IMR-90 (cell line): ENCODE measurements at regions not wholly inside any gene's neighbourhood (a gene's known extent, or its start where the extent isn't known, plus 50 kb on each side); places are given as distances from the start of the nearest gene placed in this dataset.

Source experiments
- ATAC-seq: fragments of 200-7000 bp; cut with Tn5 transposase; 2 replicates; pipeline ENCODE4 v1.9.1; 2020; ENCODE audit warnings: low read depth, mild to moderate bottlenecking, moderate library complexity
- BruUV-seq: library from RNA; stranded (reverse); fragments of 400-500 nt; replicated peaks from 2 replicates; lab custom pipeline; 2021; lab: Mats Ljungman, UMichigan
- CTCF ChIA-PET: fragments of 300-600 bp; formaldehyde crosslinking; extraction: SDS; loops from one replicate; lab custom pipeline; 2021; ENCODE audit warnings: antibody characterized with exemption; lab: Yijun Ruan, JAX
- POLR2A ChIA-PET: fragments of 300-600 bp; sonication (Branson Sonifier 250); formaldehyde crosslinking; loops from one replicate; lab custom pipeline; 2022; ENCODE audit warnings: antibody characterized with exemption; ENCODE audit not compliant: unreplicated experiment; lab: Charles Lee
- DNase-seq: peaks from one replicate; pipeline ENCODE4 v3.0.0; 2013
- H2AFZ ChIP-seq: replicated peaks from 2 replicates; pipeline ENCODE3; 2013; ENCODE audit warnings: low read length, mild to moderate bottlenecking; ENCODE audit not compliant: poor library complexity
- H2AK5ac ChIP-seq: 2 replicates; pipeline ENCODE4 v1.6.1; 2013; ENCODE audit warnings: low read depth, low read length, inconsistent platforms
- H2AK9ac ChIP-seq: replicated peaks from 2 replicates; pipeline ENCODE3; 2013; ENCODE audit warnings: mild to moderate bottlenecking, low read depth, low read length, moderate library complexity; ENCODE audit not compliant: poor library complexity
- H2BK120ac ChIP-seq: 2 replicates; pipeline ENCODE4 v1.6.1; 2013; ENCODE audit warnings: low read depth, low read length, inconsistent platforms
- H2BK15ac ChIP-seq: 3 replicates; pipeline ENCODE4 v1.6.1; 2013; ENCODE audit warnings: low read depth, low read length, inconsistent platforms
- H2BK20ac ChIP-seq: 2 replicates; pipeline ENCODE4 v1.6.1; 2013; ENCODE audit warnings: low read depth, mild to moderate bottlenecking, inconsistent platforms, low read length, moderate library complexity
- H2BK5ac ChIP-seq: 2 replicates; pipeline ENCODE4 v1.6.1; 2013; ENCODE audit warnings: mild to moderate bottlenecking, low read depth, low read length, inconsistent platforms; ENCODE audit not compliant: poor library complexity, severe bottlenecking
- H3K14ac ChIP-seq: replicated peaks from 2 replicates; pipeline ENCODE4 v1.6.1; 2013; ENCODE audit warnings: low read depth, low read length, inconsistent platforms
- H3K18ac ChIP-seq: 2 replicates; pipeline ENCODE4 v1.6.1; 2013; ENCODE audit warnings: low read depth, low read length, control low read depth
- H3K23ac ChIP-seq: 2 replicates; pipeline ENCODE4 v1.6.1; 2013; ENCODE audit warnings: low read depth, low read length, inconsistent platforms
- H3K27ac ChIP-seq: 2 replicates; pipeline ENCODE4 v1.5.1; 2013; ENCODE audit warnings: mild to moderate bottlenecking, control low read depth, low read length; ENCODE audit not compliant: insufficient read depth
- H3K27me3 ChIP-seq: 2 replicates; pipeline ENCODE4 v1.6.1; 2013; ENCODE audit warnings: low read length; ENCODE audit not compliant: control insufficient read depth, insufficient read depth
- H3K36me3 ChIP-seq: 2 replicates; pipeline ENCODE4 v1.6.1; 2013; ENCODE audit warnings: low read length, mixed read lengths; ENCODE audit not compliant: control insufficient read depth, insufficient read depth
- H3K4ac ChIP-seq: 2 replicates; pipeline ENCODE4 v1.6.1; 2013; ENCODE audit warnings: low read depth, low read length, inconsistent platforms
- H3K4me1 ChIP-seq: 2 replicates; pipeline ENCODE4 v1.6.1; 2013; ENCODE audit warnings: low read length, mixed read lengths; ENCODE audit not compliant: control insufficient read depth, insufficient read depth
- H3K4me2 ChIP-seq: 2 replicates; pipeline ENCODE4 v1.6.1; 2013; ENCODE audit warnings: low read depth, mild to moderate bottlenecking, control low read depth, low read length, moderate library complexity
- H3K4me3 ChIP-seq: 2 replicates; pipeline ENCODE4 v1.5.1; 2013; ENCODE audit warnings: low read depth, mild to moderate bottlenecking, control low read depth, low read length, moderate library complexity; ENCODE audit not compliant: insufficient read depth
- H3K56ac ChIP-seq: 2 replicates; pipeline ENCODE4 v1.6.1; 2013; ENCODE audit warnings: low read length, inconsistent platforms; ENCODE audit not compliant: insufficient read depth; ENCODE audit errors: extremely low read depth
- H3K79me1 ChIP-seq, 2 experiments: 2 replicates each; pipeline ENCODE4 v1.6.1; 2013; ENCODE audit warnings: low read length in 2 of 2, inconsistent platforms in 1 of 2, low read depth in 1 of 2
- H3K9ac ChIP-seq: 2 replicates; pipeline ENCODE4 v1.6.1; 2013; ENCODE audit warnings: low read depth, low read length, control low read depth
- H3K9me1 ChIP-seq: 2 replicates; pipeline ENCODE4 v1.6.1; 2013; ENCODE audit warnings: low read length, inconsistent platforms; ENCODE audit not compliant: insufficient read depth
- H3K9me3 ChIP-seq: 2 replicates; pipeline ENCODE4 v1.6.1; 2013; ENCODE audit warnings: low read length; ENCODE audit not compliant: control insufficient read depth, insufficient read depth
- H4K20me1 ChIP-seq: 2 replicates; pipeline ENCODE4 v1.6.1; 2013; ENCODE audit warnings: low read length, inconsistent platforms; ENCODE audit not compliant: insufficient read depth
- H4K5ac ChIP-seq: 2 replicates; pipeline ENCODE4 v1.6.1; 2013; ENCODE audit warnings: mild to moderate bottlenecking, low read depth, low read length, control low read depth
- H4K8ac ChIP-seq, 2 experiments: 2 replicates each; pipeline ENCODE4 v1.6.1; 2013; ENCODE audit warnings: low read depth in 2 of 2, low read length in 2 of 2, control low read depth in 1 of 2, inconsistent platforms in 1 of 2
- H4K91ac ChIP-seq: 2 replicates; pipeline ENCODE4 v1.6.1; 2013; ENCODE audit warnings: low read depth, low read length, inconsistent platforms; ENCODE audit not compliant: insufficient read depth
- BHLHE40 ChIP-seq: fragments of 150-350 bp; IDR thresholded peaks from 2 replicates; pipeline ENCODE4 v1.6.1; 2016; ENCODE audit warnings: mild to moderate bottlenecking, low read depth, low read length
- MAFK ChIP-seq: IDR thresholded peaks from 2 replicates; pipeline ENCODE4 v1.6.1; 2012; ENCODE audit warnings: low read depth, low read length, improper control_type of control experiment
- MAZ ChIP-seq: IDR thresholded peaks from 2 replicates; pipeline ENCODE4 v1.6.1; 2012; ENCODE audit warnings: low read depth, mild to moderate bottlenecking, low read length, improper control_type of control experiment, moderate library complexity, borderline replicate concordance
- NFE2L2 ChIP-seq: fragments of 150-350 bp; IDR thresholded peaks from 2 replicates; pipeline ENCODE4 v1.6.1; 2016; ENCODE audit warnings: low read depth, mild to moderate bottlenecking, low read length
- POLR2A ChIP-seq: IDR thresholded peaks from 2 replicates; pipeline ENCODE4 v1.6.1; 2012; ENCODE audit warnings: mild to moderate bottlenecking, low read depth, low read length
- RAD21 ChIP-seq: IDR thresholded peaks from 2 replicates; pipeline ENCODE4 v1.6.1; 2012; ENCODE audit warnings: low read length, improper control_type of control experiment
- RCOR1 ChIP-seq: IDR thresholded peaks from 2 replicates; pipeline ENCODE4 v1.6.1; 2012; ENCODE audit warnings: mild to moderate bottlenecking, low read length, improper control_type of control experiment; ENCODE audit not compliant: insufficient replicate concordance
- SMC3 ChIP-seq: fragments of 150-350 bp; IDR thresholded peaks from 2 replicates; pipeline ENCODE4 v1.6.1; 2016; ENCODE audit warnings: low read depth, mild to moderate bottlenecking, antibody characterized with exemption, low read length, moderate library complexity
- USF2 ChIP-seq: fragments of 150-350 bp; IDR thresholded peaks from 2 replicates; pipeline ENCODE4 v1.6.1; 2017; ENCODE audit warnings: mild to moderate bottlenecking, antibody characterized with exemption, low read length, low read depth
- WGBS, 2 experiments: methylation state at CpG; one replicate each; pipeline versions ENCODE4 v1.1.5 to v1.1.7; 2013; ENCODE audit warnings: missing lambda C conversion rate in 2 of 2; ENCODE audit not compliant: insufficient read length in 1 of 2; ENCODE audit errors: extremely low coverage in 2 of 2; 5-methylcytosine and 5-hydroxymethylcytosine counted together
- dilution Hi-C: fragments of 300-500 bp; cut with HindIII; formaldehyde crosslinking; loops from one replicate; pipeline ENCODE4 v1.14.3; 2018; ENCODE audit warnings: low sequenced_read_pairs; ENCODE audit not compliant: unreplicated experiment
- in situ Hi-C: fragments of 300-500 bp; cut with MboI; formaldehyde crosslinking; loops from 3 replicates; pipeline ENCODE4 v1.14.3; 2019; ENCODE audit warnings: low sequenced_read_pairs, inconsistent platforms, mixed read lengths
- intact Hi-C: fragments of 100-400 bp; cut with micrococcal nuclease; formaldehyde crosslinking; loops from 2 replicates; pipeline ENCODE4 v1.10.0; 2022
- TF ChIP-seq, protein P1 (sequence below): conservative IDR thresholded peaks from 2 replicates; pipeline ENCODE4 v1.5.1; 2012; ENCODE audit warnings: mild to moderate bottlenecking, low read depth, low read length, improper control_type of control experiment

DNA sequence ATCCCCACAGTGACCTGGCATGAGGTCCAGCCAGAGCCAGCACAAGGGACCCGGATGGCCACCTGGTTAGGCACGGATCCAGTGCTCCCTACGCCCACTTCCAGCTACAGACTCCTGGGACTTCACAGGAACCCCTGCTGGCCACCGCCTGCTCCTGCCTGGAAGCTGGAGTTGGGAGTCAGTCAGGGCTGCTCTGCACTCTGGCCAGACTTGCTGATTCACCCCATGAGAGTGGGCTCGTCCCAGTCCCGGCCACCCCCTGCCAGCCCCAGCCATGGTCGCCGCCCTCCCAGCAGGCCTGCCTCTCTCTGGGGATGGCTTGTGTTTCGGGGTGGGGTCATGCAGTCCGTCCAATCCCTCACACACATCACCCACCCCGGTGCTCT, 125.8 kb downstream of the DLL1 start:
- Histone ChIP-seq H3K4me2 (no peak overlapping the region), H2BK15ac (no peak overlapping the region), H2BK20ac (no peak overlapping the region), H3K9me1 (no peaks in the 10 kb centered on the region), H3K27me3 (no peaks in the 10 kb centered on the region), H4K5ac (no peak overlapping the region), H2AK5ac (no peak overlapping the region), H3K9me3 (peaks cover 72% of the 10 kb centered on the region), H3K4ac (no peak overlapping the region), H3K23ac (no peak overlapping the region), H3K36me3 (no peaks in the 10 kb centered on the region), H4K8ac (no peak overlapping the region), H2BK120ac (no peak overlapping the region), H3K79me1 (no peaks in the 10 kb centered on the region), H3K56ac (no peak overlapping the region), H2AFZ (no peak overlapping the region), H2AK9ac (no peak overlapping the region), H3K9ac (no peak overlapping the region), H3K14ac (no peak overlapping the region), H2BK5ac (no peak overlapping the region), H4K20me1 (no peaks in the 10 kb centered on the region), H3K18ac (no peak overlapping the region), H4K91ac (no peak overlapping the region), H3K27ac (no peak overlapping the region), H3K4me3 (no peak overlapping the region), H3K4me1 (no peaks in the 10 kb centered on the region)
- POLR2A ChIA-PET: no interaction called here
- BruUV-seq: no TSS peak
- intact Hi-C loops: no loop called here
- dilution Hi-C loops: no loop called here
- 80% methylated on average over 1 of the region's 11 CpGs; no CpG with 5 or more reads in 1 of the 2 experiments for WGBS, 2 experiments
- DNase-seq (no peak), ATAC-seq (no peak)
- TF ChIP-seq MAZ (no peak), POLR2A (no peak), USF2 (no peak), MAFK (no peak), BHLHE40 (no peak), SMC3 (no peak), RCOR1 (no peak), RAD21 (no peak), NFE2L2 (no peak)
- TF ChIP-seq, protein P1, sequence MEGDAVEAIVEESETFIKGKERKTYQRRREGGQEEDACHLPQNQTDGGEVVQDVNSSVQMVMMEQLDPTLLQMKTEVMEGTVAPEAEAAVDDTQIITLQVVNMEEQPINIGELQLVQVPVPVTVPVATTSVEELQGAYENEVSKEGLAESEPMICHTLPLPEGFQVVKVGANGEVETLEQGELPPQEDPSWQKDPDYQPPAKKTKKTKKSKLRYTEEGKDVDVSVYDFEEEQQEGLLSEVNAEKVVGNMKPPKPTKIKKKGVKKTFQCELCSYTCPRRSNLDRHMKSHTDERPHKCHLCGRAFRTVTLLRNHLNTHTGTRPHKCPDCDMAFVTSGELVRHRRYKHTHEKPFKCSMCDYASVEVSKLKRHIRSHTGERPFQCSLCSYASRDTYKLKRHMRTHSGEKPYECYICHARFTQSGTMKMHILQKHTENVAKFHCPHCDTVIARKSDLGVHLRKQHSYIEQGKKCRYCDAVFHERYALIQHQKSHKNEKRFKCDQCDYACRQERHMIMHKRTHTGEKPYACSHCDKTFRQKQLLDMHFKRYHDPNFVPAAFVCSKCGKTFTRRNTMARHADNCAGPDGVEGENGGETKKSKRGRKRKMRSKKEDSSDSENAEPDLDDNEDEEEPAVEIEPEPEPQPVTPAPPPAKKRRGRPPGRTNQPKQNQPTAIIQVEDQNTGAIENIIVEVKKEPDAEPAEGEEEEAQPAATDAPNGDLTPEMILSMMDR: no peak
- in situ Hi-C loops: no loop called here
- CTCF ChIA-PET: no interaction called here
